ENCODE measurements at regions not wholly inside any gene's neighbourhood (a gene's known extent, or its start where the extent isn't known, plus 50 kb on each side); places are given as distances from the start of the nearest gene placed in this dataset.
A peak's percentile ranks its signal among the peaks of the same experiment; 100 is the strongest.

GRCh38 chr21:15121655-15122120, 56.9 kb upstream of the NRIP1 start (continued):
- peak in 1 of 2 experiments; percentile 86; a peak in 2 of 4 replicates for TF ChIP-seq EP300 (IDR thresholded peaks at IDR 0.05; ENCODE audit: low read depth in 2 of 2, low read length in 2 of 2)
- peak; percentile 78; the same call in 1 of the 2 replicates for TF ChIP-seq EP300 (CRISPR knock-in tag; IDR thresholded peaks at IDR 0.05; ENCODE audit: borderline replicate concordance)
- TF ChIP-seq RAD21 (CRISPR knock-in tag; IDR thresholded peaks at IDR 0.05), result no peak
- peak; percentile 47; the same call in 1 of the 2 replicates for TF ChIP-seq ELF3 (CRISPR knock-in tag; IDR thresholded peaks at IDR 0.05)
- peak; percentile 56; the same call in 1 of the 2 replicates for TF ChIP-seq ZNF281 (CRISPR knock-in tag; IDR thresholded peaks at IDR 0.05; ENCODE audit: borderline replicate concordance)
- no peak for TF ChIP-seq SOX6 (IDR thresholded peaks at IDR 0.05)
- TF ChIP-seq SOX6 (CRISPR knock-in tag; IDR thresholded peaks at IDR 0.05), result peak; percentile 87
- TF ChIP-seq ZNF10 (CRISPR knock-in tag; IDR thresholded peaks at IDR 0.05; ENCODE audit: borderline replicate concordance, low read depth), result no peak
- peak; percentile 62; the same call in 1 of the 2 replicates for TF ChIP-seq HMG20A (CRISPR knock-in tag; IDR thresholded peaks at IDR 0.05; ENCODE audit: borderline replicate concordance)
- TF ChIP-seq MXD1 (CRISPR knock-in tag; IDR thresholded peaks at IDR 0.05), result no peak
- no peak for TF ChIP-seq MIXL1 (CRISPR knock-in tag; IDR thresholded peaks at IDR 0.05)
- peak; percentile 20; the same call in 1 of the 2 replicates for TF ChIP-seq HNF4A (CRISPR knock-in tag; IDR thresholded peaks at IDR 0.05)
- no peak for TF ChIP-seq ZNF629 (CRISPR knock-in tag; conservative IDR thresholded peaks at IDR 0.05)
- no peak for TF ChIP-seq KDM1A (CRISPR knock-in tag; IDR thresholded peaks at IDR 0.05)
- TF ChIP-seq ZNF280D (CRISPR knock-in tag; IDR thresholded peaks at IDR 0.05), result no peak
- TF ChIP-seq NR3C1 (CRISPR knock-in tag; IDR thresholded peaks at IDR 0.05), result no peak
- no peak for TF ChIP-seq NBN (conservative IDR thresholded peaks at IDR 0.05)
- peak; percentile 43; the same call in 1 of the 2 replicates for TF ChIP-seq DPF2 (CRISPR knock-in tag; IDR thresholded peaks at IDR 0.05; ENCODE audit: borderline replicate concordance, low read depth)
- TF ChIP-seq TEAD3 (CRISPR knock-in tag; optimal IDR thresholded peaks at IDR 0.05; ENCODE audit: borderline replicate concordance), result no peak
- peak; percentile 21; the same call in 1 of the 2 replicates for TF ChIP-seq ZNF788 (CRISPR knock-in tag; IDR thresholded peaks at IDR 0.05; ENCODE audit: borderline replicate concordance)
- TF ChIP-seq KLF16 (CRISPR knock-in tag; IDR thresholded peaks at IDR 0.05), result peak in 1 of 2 experiments; percentile 38; a peak in 1 of 4 replicates
- no peak for TF ChIP-seq ZBTB10 (CRISPR knock-in tag; IDR thresholded peaks at IDR 0.05; ENCODE audit: borderline replicate concordance)
